ENCODE measurements at regions not wholly inside any gene's neighbourhood (a gene's known extent, or its start where the extent isn't known, plus 50 kb on each side); places are given as distances from the start of the nearest gene placed in this dataset.

GRCh38 chr3:31182661-31183060 lies 288.2 kb upstream of the GADL1 start:
- TF ChIP-seq CTCF (IDR thresholded peaks at IDR 0.05) (no peak), ZFX (IDR thresholded peaks at IDR 0.05; ENCODE audit: borderline replicate concordance) (no peak)
